ENCODE measurements at regions not wholly inside any gene's neighbourhood (a gene's known extent, or its start where the extent isn't known, plus 50 kb on each side); places are given as distances from the start of the nearest gene placed in this dataset.

- TF ChIP-seq, protein P1, sequence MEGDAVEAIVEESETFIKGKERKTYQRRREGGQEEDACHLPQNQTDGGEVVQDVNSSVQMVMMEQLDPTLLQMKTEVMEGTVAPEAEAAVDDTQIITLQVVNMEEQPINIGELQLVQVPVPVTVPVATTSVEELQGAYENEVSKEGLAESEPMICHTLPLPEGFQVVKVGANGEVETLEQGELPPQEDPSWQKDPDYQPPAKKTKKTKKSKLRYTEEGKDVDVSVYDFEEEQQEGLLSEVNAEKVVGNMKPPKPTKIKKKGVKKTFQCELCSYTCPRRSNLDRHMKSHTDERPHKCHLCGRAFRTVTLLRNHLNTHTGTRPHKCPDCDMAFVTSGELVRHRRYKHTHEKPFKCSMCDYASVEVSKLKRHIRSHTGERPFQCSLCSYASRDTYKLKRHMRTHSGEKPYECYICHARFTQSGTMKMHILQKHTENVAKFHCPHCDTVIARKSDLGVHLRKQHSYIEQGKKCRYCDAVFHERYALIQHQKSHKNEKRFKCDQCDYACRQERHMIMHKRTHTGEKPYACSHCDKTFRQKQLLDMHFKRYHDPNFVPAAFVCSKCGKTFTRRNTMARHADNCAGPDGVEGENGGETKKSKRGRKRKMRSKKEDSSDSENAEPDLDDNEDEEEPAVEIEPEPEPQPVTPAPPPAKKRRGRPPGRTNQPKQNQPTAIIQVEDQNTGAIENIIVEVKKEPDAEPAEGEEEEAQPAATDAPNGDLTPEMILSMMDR (IDR thresholded peaks at IDR 0.05) = no peak
- TF ChIP-seq POLR2A (IDR thresholded peaks at IDR 0.05) = no peak
These were observed 970.9 kb downstream of the TAF11L14 start for GRCh38 chr5:18605186-18605585.
